MM.1S (cell line): ENCODE measurements at regions not wholly inside any gene's neighbourhood (a gene's known extent, or its start where the extent isn't known, plus 50 kb on each side); places are given as distances from the start of the nearest gene placed in this dataset.

Experiments
- EZH2 ChIP-seq: fragments of 300-600 bp; sonication (generic); optimal IDR thresholded peaks from 2 replicates; pipeline ENCODE3; 2017; ENCODE audit warnings: low read depth, mild to moderate bottlenecking, antibody characterized with exemption, low read length, mixed read lengths
- TF ChIP-seq, protein P1 (sequence below): fragments of 300-600 bp; sonication (generic); IDR thresholded peaks from 2 replicates; pipeline ENCODE4 v1.5.1; 2016; ENCODE audit warnings: antibody characterized with exemption, low read length, mixed read lengths

DNA sequence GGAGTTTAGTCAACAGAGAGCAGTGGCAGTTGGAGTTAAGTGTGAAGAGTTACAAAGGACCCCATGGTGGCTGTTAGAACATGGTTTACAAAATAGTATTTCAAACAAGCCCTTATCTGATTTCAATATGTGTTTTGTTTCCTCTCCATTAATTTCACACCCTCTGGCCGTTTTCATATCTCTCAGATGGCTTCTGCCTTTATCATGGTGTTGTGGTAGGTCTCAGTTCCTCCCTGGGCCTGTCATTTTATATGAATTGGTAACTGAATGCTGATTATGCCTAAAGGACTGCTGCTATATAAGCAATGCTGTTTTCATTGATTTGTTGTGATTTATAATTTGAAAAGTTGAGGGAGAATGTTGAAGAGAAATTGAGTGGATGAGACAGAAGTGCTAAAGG is 686.7 kb downstream of the NYAP2 start:
- TF ChIP-seq, protein P1, sequence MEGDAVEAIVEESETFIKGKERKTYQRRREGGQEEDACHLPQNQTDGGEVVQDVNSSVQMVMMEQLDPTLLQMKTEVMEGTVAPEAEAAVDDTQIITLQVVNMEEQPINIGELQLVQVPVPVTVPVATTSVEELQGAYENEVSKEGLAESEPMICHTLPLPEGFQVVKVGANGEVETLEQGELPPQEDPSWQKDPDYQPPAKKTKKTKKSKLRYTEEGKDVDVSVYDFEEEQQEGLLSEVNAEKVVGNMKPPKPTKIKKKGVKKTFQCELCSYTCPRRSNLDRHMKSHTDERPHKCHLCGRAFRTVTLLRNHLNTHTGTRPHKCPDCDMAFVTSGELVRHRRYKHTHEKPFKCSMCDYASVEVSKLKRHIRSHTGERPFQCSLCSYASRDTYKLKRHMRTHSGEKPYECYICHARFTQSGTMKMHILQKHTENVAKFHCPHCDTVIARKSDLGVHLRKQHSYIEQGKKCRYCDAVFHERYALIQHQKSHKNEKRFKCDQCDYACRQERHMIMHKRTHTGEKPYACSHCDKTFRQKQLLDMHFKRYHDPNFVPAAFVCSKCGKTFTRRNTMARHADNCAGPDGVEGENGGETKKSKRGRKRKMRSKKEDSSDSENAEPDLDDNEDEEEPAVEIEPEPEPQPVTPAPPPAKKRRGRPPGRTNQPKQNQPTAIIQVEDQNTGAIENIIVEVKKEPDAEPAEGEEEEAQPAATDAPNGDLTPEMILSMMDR, result no peak
- no peak for TF ChIP-seq EZH2
